ENCODE measurements at regions not wholly inside any gene's neighbourhood (a gene's known extent, or its start where the extent isn't known, plus 50 kb on each side); places are given as distances from the start of the nearest gene placed in this dataset.

DNA sequence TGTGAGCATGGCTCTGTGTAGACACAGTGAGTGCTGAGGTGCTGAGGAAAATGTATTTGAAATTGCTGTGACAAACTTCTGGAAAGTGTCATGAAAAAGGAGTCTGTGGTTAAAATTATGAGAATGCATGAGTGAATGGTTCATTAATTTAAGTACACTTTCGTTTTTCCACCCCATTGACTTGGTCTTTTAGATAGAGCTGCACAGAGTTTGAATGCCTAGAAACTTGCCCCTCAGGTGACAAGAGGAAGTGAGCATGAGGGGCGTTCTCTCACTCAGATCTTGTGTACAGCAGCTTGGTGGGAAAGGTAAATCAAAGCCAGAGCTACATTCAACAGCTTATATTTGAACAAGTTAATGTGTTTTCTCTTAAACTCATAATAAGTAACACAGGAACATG, 296.8 kb downstream of the WDR72 start:
- FAIRE-seq: no peak

DNA sequence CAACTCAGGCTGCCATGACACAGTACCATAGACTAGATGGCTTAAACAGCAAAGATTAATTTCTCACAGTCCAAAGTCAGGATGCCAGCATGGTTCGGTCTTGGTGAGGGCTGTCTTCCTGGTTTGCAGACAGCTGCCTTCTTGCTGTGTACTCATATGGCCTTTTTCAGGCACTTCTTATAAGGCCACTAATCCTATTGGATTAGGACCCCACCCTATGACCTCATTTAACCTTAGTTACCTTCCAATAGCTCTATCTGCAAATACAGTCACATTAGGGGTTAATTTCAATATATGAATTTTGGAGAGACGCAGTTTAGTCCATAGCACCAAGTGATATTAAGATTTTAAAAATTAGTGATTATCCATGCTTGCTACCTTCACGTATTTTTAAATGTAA, 297.8 kb downstream of the WDR72 start:
- FAIRE-seq: no peak

DNA sequence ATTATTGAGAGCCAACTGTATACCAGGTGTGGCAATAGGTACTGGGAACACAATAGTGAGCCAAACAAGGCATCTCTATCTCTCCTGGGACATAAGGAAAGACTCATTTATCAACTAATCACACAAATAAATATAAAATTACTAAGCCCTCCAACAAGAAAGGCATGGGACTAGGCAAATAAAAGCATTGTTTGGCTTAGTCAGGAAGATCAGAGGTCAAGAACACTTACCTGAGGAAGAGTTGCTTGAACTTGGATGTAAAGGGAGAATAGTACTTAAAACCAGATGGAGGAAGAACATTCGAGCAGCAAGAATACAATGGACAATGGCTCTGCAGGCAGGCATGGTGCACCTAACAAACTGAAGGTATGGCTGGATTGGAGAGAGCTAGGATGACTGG, 300.7 kb downstream of the WDR72 start:
- FAIRE-seq: no peak

DNA sequence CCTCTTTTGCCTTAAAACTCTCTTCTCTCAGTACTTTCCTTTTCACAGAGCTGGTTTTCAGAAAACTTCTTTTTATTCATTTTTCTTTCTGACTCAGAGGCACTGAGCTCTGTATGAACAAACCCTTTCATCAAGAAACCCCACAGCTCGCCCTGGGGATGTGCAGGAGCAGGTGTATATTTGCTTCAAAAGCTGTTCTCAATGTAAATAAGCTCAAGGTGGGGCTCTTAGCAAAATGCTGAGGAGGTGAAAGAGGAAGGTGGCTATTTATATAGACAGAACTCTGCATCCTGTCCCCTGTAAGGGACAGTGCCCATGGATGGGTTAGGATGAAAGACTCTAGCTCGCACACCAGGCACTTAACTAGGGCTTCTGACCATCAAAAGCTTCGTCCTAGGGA, 302.0 kb downstream of the WDR72 start:
- FAIRE-seq: no peak

DNA sequence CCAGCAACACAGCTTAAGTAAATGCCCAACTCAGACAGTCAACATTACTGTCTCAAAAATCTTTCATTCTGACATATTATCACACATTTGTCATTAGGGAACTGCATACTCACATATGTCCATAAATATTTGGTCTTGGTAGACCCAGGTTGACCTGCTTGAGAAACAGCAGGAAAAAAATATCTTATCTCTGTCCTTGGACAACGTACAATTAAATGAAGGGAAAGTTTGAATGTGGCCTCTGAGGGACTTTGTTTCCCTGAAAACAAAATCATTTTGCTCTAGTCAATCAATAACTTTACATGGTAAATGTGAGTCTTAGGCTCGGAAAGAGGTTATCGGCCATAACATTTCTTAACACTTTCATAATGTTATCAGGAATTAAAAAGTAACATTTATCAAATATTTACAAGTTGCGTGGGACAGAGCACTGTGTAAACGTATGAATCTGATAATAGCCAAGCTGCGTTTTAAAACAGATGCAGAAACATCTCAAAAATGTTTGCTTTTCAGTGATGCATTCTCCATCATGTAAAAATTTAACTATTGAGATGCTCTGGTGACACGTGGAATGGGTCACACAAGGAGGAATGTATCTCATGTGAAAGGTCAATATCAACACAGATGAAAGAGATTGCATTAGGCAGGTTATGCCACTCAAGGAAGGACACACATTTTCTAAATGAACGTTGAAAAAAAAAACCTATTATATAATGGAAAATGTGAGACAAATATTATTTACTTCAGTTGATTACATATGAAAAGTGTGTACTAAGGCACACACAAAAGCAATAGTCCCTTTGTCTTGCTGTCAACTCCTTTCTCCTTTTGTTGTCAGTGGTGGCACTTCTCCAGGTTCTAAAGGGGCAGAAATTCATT, 304.4 kb downstream of the WDR72 start:
- FAIRE-seq: no peak

DNA sequence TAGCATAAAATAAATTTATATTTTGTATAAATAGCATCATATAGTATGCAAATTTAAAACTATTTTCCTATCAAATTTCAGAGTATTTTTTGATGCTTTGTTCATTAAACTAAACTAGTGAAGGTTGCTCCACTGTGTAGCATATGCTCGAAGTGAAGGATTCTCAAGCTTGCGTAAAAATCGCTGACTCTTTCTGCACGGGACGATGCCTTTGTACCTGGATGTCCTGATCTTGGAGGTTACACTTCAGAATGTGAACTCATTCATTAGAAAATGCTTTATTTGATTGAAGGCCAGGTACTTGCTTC, 305.0 kb downstream of the WDR72 start:
- FAIRE-seq: no peak

DNA sequence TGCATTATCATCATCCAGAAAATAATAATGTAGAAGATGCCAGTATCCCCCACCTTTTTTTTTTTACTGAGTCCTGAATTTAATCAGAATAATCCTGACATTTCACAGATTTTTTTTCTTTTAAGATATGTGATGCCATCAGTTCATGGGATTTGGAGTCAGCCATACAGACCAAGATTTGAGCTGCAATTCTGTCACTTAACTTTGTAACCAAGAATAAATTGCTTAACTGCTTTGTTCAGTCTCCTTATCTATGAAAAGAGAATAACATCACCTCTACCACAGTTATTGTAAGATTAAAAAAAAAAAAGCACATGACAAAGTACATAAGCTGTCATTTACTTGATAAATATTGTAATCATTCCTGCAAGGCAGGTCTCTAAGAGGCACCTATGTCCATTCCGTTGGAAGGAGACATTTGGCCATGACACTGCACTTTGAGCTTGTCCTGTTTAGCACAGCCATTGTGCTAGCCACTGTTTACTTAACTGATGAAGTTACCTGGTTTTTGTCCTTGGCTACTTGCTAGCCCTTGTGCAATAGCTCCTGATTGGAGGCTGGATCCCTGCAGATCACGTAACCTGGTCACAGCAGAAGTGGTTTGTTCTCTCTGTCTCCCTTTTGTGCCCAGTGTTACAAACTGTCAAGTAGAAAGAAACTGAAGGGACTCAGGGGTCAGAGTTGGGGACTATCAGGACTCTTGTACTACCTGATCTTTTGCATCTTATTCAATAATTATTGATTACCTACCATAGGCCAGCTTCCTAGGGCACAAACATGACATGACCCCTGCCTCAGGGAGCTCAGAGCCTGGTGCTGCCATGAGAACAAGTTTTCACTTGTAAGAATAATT, 306.0 kb downstream of the WDR72 start:
- FAIRE-seq: no peak

DNA sequence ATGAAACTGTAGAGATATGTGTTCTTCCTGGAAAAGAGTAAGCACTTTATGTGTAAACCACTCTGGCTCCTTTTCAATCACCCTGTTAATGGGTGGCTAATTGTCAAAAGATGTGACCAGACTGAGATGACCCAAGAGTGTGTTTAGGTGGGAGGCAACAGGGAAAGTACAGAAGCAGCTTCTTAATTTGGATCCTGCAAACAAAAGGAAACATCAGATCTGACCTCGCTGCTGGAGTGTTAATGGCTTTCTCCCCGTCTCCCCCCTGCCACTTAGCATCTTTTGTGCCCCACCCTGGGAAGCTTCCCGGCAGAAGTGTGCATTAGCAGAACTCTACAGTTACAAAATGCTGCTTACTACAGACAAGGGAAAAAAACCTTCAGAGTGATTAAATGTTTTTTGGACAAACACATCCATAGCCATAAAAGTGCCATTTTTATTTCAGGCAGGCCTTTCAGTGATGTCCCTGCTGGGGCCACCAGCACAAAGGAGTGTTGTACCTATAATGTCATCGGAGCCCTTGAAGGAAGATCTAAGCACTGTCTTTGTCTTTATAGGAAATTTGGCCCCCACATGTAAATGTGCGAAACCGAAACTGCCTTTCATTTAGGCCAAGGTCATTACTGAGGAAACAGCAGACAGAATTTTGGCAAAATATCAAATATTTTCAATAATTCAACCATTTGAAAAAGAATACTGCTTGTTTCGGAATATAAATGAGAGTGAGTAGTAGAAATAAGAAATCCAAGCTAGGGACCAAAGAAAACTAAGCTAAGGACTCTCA, 311.0 kb downstream of the WDR72 start:
- FAIRE-seq: no peak

DNA sequence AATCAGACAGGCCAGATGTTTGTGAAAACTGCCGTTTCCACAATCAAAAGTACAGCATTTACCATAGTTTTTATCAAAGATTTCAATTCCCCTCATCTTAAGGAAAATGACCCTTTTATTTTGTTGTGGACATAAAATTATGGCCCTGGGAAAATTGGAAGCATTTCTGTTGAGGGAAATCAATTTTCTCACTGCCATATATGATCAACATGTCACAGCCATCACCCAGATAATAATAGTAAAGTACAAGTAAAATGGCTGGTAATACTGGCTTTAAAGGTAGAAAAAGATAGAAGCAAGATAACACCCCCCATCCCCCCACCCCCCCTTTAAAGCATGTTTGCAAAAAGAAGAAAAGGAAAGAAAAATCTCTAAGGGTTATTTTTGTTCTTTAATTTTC, 311.7 kb downstream of the WDR72 start:
- FAIRE-seq: no peak

DNA sequence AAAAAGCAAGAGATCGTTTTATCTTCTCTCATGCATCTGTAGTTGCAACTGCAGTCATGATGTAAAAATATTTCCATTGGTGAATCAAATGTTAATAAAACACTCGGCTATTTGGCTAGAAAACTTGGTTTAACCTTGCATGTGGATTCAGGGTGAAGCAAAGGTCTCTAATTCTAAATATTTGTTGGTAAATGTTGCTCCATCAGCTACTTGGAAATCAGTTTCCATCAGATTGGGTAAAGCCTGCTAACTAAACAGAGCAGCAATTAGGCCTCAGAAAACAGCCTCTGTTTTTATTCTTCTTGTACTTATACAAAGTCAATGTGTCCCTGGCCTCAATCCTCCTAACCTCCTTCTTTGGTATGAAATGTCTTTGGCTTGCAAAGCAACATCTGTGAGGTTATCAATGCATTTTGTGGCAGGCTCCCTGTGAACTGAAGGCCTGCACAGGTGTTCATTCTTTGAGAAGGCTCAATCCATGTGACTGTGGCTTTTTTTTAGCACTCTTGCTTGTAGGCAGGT, 312.3 kb downstream of the WDR72 start:
- FAIRE-seq: no peak

DNA sequence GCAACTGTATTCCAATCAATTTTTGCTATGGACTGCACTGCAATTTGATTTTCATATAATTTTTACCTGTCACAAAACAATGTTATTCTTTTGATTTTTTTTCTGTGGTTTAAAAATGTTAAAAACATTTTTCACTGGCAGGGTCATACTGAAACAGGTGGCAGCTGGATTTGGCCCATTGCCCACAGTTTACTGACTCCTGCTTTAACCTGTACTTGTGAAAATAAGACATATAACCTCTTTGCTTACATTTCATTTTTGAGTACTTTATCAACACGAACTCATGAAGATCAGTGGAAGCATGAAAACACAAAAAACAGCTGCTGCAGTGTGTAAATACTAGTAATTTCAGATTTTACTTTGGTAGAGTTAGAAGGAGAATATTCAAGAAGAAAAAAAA, 313.1 kb downstream of the WDR72 start:
- no peak for FAIRE-seq

DNA sequence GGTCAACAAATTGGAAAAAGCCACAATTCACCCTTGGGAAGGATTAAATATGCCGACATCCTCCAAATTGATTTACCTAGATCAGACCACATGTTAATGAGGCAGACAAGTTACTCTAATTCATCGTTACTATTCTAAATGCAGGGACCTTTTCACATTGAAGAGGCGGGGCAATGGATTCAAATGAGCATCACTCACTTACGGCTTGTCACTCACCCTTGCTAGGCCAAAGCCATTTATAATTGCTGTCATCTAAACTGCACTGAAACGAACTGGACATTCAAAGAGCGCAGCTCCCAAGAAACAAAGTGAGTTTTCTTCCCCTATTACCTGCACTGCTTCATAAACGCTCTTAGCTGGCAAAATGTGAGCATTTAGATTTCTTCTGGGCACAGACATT, 313.9 kb downstream of the WDR72 start:
- FAIRE-seq: no peak

DNA sequence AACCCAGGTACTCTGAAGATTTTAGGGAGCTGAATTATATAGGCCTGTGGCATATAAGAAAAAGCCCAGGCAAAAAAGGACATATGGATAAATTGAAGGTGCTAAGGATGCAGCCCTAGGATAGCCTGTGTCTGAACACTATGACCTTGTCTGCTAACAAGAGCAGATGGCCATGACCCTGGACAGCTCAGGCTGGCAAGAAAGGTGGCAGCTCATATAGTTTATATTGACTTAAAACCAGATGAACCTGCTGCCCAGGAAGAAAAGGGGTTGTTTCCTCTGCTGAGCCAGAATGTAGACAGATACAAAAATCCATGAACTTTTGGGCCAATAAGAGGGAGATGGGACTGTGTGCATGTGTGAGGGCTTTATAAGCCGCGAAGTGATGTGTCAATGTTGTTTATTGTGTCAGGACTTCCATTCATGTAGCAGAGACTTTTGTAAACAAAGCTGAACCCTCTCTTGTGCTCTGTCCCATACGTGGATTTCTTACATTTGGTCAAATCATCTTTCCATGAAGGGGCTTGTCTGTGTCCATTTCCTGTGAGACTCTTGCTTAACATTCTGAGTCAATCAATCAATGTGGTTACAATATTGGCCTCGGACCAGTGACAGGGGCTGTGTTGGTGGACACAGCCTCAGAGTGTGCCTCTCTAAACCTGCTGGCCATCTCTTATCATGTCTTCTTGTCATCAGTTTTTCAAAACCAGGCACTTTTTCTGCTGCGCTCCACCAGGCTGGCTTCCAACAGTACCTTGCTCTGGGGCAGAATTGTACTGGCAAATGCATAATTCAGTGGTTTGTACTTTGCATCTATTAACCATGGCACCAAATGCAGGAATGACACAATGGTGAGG, 321.2 kb downstream of the WDR72 start:
- FAIRE-seq: no peak

DNA sequence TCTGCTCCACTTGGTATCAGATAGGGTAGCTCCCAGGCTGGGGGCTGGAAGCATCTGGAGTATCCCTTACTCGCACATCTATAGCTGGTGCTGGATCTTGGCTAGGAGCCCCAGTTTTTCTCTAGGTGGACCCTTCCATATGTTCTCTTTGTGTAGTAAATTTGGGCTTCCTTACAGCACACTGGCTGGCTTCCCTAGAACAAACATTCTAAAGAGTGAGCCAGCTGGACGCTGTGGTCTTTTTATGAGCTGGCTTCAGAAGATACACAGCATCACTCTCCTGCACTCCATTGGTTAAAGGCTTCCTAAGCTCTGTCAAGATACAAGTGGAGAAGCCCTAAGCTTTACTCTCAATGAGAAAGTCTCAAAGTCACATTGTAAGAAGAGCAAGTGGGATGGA, 322.1 kb downstream of the WDR72 start:
- no peak for FAIRE-seq

DNA sequence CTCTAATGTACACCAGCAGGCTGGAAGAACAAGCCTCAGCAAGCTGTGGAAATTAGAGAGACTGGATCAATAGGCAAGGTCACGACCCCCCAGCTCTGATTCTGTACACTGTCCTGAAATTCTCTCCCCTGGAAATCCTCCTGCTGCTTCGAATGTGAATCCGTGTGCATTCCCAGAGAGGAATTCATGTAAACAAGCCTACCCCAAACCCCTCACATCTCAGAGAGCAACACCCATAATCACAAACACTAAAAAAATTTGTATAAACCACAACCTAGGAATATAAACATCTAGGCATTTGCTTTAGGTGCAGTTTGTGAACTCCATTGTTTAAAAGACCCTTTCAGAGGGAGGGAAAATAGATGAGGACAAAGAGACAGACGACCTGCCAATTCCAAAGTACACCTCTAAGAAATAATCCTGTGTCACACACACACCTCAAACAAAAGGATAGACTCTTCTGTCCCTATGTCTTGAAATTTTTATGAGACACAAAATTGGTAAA, 325.2 kb downstream of the WDR72 start:
- FAIRE-seq: no peak

DNA sequence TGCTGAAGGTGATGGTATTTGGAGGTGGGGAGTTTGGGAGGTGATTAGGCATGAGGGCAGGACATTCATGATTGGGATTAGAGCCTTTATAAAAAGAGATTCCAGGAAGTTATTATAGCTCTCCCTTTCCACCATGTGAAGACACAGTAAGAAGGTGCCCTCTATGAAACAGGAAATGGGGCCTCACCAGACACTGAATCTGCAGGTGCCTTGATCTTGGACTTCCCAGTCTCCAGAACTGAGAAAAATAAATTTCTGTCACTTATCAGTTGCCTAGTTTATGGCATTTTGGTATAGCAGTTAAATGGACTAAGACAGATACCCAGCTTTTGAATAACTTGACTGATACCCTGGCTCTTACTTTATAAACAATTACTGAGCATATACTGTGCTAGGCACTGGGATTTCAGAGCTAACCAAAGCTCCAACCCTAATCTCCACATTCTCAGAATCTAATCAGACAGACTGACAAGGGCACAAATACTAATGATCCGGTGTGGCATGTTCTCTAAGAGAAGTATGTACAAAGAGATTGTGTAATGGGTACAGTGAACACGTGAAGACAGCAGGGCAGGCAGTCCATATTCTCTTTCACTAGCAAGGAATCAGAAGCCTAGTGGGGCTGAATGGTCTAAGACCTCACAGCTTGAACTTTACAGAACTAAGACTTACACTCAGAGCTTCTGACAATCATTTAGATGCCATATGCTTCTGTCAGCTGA, 343.1 kb downstream of the WDR72 start:
- no peak for FAIRE-seq

DNA sequence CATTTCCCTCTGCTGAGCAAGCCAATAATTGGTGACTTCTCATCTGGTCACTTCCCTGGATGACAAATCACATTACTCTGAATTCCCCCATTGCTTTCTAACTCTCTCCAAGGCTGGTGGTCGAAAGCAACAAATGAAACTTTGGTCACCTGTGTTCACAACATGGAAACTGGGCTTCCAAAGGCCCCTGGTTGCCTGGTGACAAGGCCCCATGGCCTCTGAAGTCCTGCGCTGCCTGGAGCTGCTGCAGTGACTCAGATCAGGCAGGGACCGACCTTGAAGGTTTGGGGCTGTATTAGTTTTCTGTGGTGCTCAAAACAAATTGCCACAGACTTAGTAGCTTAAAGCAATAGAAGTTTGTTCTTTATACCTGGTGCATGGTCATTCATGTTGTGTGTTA, 345.3 kb downstream of the WDR72 start:
- no peak for FAIRE-seq

DNA sequence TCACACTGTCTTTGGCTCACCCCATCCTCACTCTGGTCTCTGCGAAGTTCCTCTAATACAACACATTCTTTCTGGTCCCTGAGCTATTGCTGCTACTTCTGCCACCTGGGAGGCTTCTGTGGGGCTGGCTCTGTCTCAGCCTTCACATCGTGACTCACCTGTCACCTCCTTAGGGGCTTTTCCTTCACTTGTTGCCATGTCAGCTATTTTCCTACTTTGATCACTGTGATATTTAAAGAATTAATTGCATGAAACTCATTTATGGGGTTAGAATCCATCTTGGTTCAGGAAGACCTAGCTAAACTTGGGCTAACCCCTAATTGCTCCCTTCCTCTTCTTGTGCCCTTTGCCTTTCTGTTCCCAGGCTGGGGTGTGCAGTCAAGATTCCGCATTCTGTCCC, 346.9 kb downstream of the WDR72 start:
- FAIRE-seq: no peak

DNA sequence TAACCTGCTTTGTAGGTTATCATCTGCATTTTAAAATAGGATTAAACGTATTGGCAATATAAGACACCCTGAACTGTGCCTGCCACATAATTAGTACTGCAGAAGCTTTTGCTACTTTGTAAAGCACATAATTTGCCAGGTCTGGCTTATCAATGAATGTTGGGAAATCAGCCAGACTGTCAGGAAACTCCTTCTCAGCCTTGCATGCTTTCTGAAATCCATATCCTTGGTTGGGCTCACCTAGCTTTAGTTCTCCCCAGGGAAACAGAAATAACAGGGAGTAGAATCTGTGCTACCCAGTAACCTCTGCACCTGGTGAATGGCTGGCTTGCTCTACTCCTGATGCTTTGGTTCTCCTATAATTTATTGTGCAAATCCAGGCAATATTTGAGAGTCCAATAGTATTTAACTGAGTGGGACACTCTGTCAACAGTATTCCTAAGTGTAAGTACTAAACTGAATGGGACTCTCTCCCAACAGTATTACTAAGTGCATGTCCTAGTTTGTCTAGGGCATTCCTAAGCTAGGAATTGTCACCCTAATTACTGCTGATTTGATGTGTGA, 354.5 kb downstream of the WDR72 start:
- no peak for FAIRE-seq

DNA sequence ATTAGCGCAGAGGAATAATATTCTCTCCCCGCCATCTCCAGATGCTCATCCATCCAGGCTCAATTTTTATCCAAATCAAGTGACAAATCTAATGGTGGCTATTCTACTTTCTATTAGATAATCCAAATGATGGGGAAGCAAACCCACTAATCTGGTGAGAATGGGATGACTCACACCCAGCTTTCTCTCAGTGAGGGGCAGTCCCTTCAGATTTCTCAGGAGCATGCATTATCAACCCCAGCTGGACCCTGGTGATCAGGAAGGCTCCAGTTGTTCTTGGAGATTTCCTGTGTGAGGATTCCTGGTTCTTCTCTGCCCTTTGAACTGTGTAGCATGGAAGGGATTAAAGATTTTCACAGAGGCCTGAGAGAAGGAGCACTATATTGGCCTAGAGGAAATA, 358.0 kb downstream of the WDR72 start:
- FAIRE-seq: no peak

DNA sequence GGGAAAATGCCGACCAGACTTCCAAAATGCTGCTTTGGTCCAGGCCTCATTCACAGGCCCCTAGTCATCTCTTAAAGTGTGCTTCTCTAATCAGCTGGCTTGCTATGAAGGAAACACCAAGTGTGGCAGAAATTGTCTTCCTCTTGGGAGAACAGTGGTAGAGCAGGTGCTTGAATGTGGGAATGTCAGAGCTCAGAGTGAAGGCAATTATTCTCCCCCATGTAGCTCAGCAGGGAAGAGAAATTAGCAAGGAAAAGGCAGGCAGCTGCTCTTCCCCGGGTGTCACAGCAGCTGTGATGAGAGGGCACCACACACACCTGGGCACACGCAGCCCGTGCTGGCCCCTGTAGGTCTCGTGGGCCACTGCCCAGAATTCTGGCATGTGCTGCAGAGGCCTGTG, 358.5 kb downstream of the WDR72 start:
- no peak for FAIRE-seq
